D721Med (cell line): ENCODE measurements at regions not wholly inside any gene's neighbourhood (a gene's known extent, or its start where the extent isn't known, plus 50 kb on each side); places are given as distances from the start of the nearest gene placed in this dataset.
"Not testable (repeated sequence)": the region's sequence is repeated elsewhere in the genome, so short reads cannot be mapped to it uniquely, and the experiment has no call there.

ENCODE experiments used
- DNase-seq: peaks from one replicate; pipeline ENCODE4 v3.0.0; 2011; ENCODE audit warnings: low spot score; ENCODE audit not compliant: insufficient read length
- FAIRE-seq: peaks from 2 replicates; lab custom pipeline; 2011; peaks lifted over from hg19 to GRCh38; lab: Jason Lieb, UNC
- CTCF ChIP-seq: IDR thresholded peaks from 2 replicates; pipeline ENCODE4 v1.5.1; 2012; ENCODE audit warnings: mild to moderate bottlenecking, control low read depth; ENCODE audit not compliant: insufficient read depth; ENCODE audit errors: missing control alignments

GRCh38 chr2:102871707-102872106 is 109.9 kb downstream of the TMEM182 start:
- DNase-seq, result no peak
- no peak for FAIRE-seq

DNA sequence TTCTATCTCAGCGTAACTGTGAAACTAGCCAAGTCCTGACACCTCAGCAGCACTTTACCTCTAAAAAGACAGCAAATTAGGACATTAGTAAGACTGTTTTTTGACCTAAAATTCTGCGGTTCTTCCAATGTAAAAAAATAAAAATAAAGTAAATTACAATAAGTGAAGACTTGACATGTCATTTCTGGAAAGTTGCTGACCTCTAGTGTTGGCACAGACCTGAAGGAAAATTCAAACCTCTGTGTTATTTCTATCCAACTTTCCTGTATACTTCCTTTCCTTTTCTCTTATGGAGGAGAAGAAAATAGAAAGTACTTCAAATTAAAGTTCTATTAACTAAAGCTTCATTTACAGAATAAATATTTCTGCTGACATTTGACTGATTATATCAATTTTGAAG is 110.6 kb downstream of the TMEM182 start:
- no peak for FAIRE-seq

More at GRCh38 chr2:102871707-102872106, 109.9 kb downstream of the TMEM182 start:
- no peak for TF ChIP-seq CTCF

DNA sequence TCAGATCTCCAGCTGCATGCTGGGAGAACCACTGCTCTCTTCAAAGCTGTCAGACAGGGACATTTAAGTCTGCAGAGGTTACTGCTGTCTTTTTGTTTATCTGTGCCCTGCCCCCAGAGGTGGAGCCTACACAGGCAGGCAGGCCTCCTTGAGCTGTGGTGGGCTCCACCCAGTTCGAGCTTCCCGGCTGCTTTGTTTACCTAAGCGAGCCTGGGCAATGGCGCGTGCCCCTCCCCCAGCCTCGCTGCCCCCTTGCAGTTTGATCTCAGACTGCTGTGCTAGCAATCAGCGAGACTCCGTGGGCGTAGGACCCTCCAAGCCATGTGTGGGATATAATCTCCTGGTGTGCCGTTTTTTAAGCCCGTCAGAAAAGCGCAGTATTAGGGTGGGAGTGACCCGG is 117.7 kb downstream of the TMEM182 start:
- DNase-seq, FAIRE-seq: not testable (repeated sequence)

More for the DNA sequence above, 110.6 kb downstream of the TMEM182 start:
- TF ChIP-seq CTCF, result peak; percentile 49
- no peak for DNase-seq

GRCh38 chr2:102880731-102881130 is 118.9 kb downstream of the TMEM182 start:
- no peak for DNase-seq
- FAIRE-seq, result no peak

DNA sequence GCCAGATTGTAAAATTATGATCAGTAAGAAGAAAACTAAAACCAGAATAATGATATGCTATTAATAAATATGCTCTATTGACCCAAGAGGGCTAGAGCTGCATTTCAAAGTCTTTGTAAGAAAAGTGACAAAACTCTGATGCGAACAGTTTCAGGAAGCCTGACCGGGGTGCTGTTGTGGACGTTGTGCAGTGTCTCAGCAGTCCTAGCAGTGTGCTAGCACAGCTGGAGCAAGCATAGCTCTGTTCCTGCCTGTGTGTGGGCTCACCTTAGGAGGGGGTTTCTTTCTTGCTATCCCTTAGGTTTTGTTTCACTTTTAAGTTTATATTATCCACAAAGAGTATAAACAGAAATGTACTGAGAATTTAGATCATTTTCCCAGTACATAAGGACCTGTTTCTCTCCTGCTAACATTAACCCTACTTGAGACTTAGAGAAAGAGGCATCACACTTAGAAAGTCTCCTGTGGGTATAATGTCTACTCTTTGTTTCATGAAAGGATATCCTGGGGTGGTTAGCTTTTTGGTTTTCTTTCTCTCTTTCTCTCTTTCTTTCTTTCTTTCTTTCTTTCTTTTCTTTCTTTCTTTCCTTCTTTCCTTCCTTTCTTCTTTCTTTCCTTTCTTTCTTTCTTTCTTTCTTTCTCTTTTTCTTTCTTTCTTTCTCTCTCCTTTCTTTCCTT is 124.5 kb downstream of the TMEM182 start:
- no peak for FAIRE-seq
- TF ChIP-seq CTCF, result no peak
- no peak for DNase-seq

More at GRCh38 chr2:102880731-102881130, 118.9 kb downstream of the TMEM182 start:
- TF ChIP-seq CTCF, result no peak

DNA sequence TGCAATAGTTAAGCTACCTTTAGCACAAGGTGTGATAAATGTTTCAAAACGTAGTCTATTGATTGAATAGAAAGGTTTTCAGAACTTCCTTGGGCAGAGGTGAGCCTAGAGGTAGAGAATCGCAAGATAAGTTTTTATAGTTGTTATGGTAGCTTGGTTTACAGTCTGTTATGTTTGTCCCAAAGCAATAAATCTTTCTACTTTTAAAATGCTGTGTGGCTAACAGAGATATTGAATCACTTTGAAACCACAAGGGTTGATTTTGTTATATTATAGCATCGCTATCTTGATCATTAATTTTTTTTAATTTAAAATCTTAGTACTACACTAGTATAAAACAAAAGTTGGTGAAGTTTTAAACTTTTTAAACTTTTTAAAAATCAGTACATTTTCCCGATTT is 126.7 kb downstream of the TMEM182 start:
- TF ChIP-seq CTCF, result no peak
- FAIRE-seq, result no peak

DNA sequence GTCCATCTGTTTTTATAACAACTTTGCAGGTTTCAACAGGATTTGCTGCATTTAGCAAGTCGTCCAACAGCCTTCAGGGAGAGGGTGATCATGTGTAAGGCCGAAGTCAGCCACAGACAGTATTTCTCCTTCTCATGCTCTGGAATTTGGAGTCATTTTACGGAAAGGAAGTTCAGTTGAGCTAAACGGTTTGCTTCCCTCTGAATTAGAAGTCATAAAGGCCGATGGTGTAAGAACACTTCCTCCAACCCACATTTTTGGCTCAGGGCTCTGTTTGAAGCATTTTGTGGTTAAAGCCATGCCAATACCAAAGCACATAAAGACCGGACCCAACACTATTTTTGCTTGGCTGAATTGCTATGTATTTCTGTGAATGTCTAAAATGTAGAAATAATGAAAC is 129.5 kb downstream of the TMEM182 start:
- no peak for TF ChIP-seq CTCF
- no peak for FAIRE-seq
- DNase-seq, result no peak

More for the DNA sequence above, 126.7 kb downstream of the TMEM182 start:
- no peak for DNase-seq
